ENCODE measurements at regions not wholly inside any gene's neighbourhood (a gene's known extent, or its start where the extent isn't known, plus 50 kb on each side); places are given as distances from the start of the nearest gene placed in this dataset.

DNA sequence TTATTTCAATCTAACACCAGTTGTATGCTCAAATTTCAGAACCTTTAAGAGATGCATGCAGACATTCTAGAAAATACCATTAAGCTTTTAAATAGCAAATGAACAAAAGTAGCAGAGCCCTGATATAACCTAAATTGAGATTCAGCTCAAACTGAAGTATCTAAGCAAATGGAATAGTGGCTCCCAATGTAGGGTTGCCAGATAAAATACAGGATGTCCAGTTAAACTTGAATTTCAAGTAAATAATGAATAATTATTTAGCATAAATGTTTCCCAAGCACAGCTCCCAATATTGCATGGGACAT, 171.1 kb upstream of the ATP11B start:
- Histone ChIP-seq H3K4me2 (ENCODE audit: low read length) (no peak overlapping the region), H3K79me2 (ENCODE audit: control insufficient read depth, low read length) (no peaks in the 10 kb centered on the region), H3K9me2 (replicated peaks; ENCODE audit: control insufficient read depth, low read length) (no peaks in the 10 kb centered on the region), H3K27me3 (ENCODE audit: control insufficient read depth, low read length) (peaks cover 4% of the 10 kb centered on the region), H3K4me1 (ENCODE audit: control insufficient read depth, low read length) (peaks cover 7% of the 10 kb centered on the region; the same call in 1 of the 2 replicates), H3K36me3 (ENCODE audit: control insufficient read depth, low read length) (no peaks in the 10 kb centered on the region), H3K27ac (ENCODE audit: low read depth, low read length) (no peak overlapping the region), H3F3A (ENCODE audit: control insufficient read depth, insufficient read depth) (no peaks in the 10 kb centered on the region), H3K4me3 (ENCODE audit: low read length) (no peak overlapping the region), H4K20me1 (ENCODE audit: control insufficient read depth, insufficient read depth, low read depth, low read length) (no peaks in the 10 kb centered on the region), H3K9me3 (ENCODE audit: control insufficient read depth, insufficient read depth, low read length) (no peaks in the 10 kb centered on the region)
- no peak for TF ChIP-seq EZH2phosphoT487 (IDR thresholded peaks at IDR 0.05; ENCODE audit: borderline replicate concordance, low read length)
- TF ChIP-seq, protein P1, sequence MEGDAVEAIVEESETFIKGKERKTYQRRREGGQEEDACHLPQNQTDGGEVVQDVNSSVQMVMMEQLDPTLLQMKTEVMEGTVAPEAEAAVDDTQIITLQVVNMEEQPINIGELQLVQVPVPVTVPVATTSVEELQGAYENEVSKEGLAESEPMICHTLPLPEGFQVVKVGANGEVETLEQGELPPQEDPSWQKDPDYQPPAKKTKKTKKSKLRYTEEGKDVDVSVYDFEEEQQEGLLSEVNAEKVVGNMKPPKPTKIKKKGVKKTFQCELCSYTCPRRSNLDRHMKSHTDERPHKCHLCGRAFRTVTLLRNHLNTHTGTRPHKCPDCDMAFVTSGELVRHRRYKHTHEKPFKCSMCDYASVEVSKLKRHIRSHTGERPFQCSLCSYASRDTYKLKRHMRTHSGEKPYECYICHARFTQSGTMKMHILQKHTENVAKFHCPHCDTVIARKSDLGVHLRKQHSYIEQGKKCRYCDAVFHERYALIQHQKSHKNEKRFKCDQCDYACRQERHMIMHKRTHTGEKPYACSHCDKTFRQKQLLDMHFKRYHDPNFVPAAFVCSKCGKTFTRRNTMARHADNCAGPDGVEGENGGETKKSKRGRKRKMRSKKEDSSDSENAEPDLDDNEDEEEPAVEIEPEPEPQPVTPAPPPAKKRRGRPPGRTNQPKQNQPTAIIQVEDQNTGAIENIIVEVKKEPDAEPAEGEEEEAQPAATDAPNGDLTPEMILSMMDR (IDR thresholded peaks at IDR 0.05; ENCODE audit: low read depth, low read length, poor library complexity, severe bottlenecking), result no peak

DNA sequence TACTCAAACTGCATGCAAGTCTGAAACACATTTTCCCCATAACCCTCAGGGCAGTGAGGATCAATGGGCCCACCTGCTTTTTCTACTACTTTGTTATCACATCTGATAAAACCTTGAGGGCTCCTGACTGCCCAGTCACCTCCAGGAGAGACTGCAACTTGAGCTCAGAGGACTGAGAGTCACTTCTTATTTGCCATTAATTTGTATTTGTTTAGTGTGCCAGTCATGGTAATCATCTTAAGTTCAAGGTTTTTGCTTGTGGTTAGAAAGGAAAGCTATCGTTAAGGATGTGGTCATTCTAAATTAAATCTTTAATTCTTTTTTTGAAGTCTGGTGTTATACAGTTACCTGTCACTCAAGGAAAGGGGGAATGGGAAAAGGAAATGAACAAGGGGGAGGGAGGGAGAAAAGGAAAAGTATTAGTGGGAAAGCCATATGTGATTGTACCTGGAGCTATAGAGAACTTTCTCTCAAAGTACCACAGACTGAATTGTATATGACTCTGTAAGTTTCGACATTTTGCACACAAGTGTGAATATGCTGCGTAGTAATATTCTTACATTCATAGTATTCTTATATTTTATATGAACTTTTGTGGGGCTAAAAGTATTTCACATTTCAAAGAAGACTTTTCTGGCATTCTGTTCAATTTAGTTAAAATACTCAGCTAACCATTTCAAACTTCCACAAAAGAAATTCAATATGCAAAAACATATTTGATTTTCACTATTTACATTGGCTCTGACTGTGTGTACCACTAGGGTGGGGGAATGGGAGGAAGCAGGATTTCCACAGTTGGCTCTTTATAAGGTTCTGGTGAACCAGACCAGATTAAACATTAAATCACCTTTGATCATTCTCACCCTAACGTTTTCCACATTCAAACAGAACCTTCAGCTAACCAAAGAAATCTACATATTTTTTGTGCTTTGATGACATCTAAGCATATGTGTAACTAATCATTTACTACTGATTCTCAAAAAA, 166.5 kb upstream of the ATP11B start:
- no peak overlapping the region for H3K4me3 ChIP-seq (ENCODE audit: low read length)
- no peaks in the 10 kb centered on the region for H3K79me2 ChIP-seq (ENCODE audit: control insufficient read depth, low read length)
- H3K9me2 ChIP-seq (replicated peaks; ENCODE audit: control insufficient read depth, low read length), result no peaks in the 10 kb centered on the region; the same call in 1 of the 2 replicates
- H3K9me3 ChIP-seq (ENCODE audit: control insufficient read depth, insufficient read depth, low read length), result no peaks in the 10 kb centered on the region
- no peaks in the 10 kb centered on the region for H3K36me3 ChIP-seq (ENCODE audit: control insufficient read depth, low read length)
- H3K27me3 ChIP-seq (ENCODE audit: control insufficient read depth, low read length), result peaks cover 9% of the 10 kb centered on the region
- no peaks in the 10 kb centered on the region for H3K4me1 ChIP-seq (ENCODE audit: control insufficient read depth, low read length)
- no peaks in the 10 kb centered on the region for H3F3A ChIP-seq (ENCODE audit: control insufficient read depth, insufficient read depth)
- TF ChIP-seq EZH2phosphoT487 (IDR thresholded peaks at IDR 0.05; ENCODE audit: borderline replicate concordance, low read length), result no peak
- TF ChIP-seq, protein P1 (IDR thresholded peaks at IDR 0.05; ENCODE audit: low read depth, low read length, poor library complexity, severe bottlenecking), result no peak
- no peaks in the 10 kb centered on the region for H4K20me1 ChIP-seq (ENCODE audit: control insufficient read depth, insufficient read depth, low read depth, low read length)
- H3K27ac ChIP-seq (ENCODE audit: low read depth, low read length), result no peak overlapping the region
- no peak overlapping the region for H3K4me2 ChIP-seq (ENCODE audit: low read length)

DNA sequence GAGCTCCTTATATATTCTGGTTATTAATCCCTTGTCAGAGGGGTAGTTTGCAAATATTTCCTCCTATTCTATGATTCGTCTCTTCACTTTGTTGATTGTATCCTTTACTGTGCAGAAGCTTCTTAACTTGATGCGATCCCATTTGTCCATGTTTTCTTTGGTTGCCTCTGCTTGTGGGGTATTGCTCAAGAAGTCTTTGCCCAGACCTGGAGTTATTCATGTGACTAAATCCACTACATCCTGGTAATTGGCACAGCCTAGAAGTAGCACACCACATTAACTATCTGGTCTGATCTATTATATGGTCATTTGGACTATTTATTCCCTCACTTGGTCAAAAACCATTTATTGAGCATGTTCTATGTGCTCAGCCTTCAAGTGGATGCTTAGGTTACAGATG, 164.8 kb upstream of the ATP11B start:
- Histone ChIP-seq H3K27me3 (ENCODE audit: control insufficient read depth, low read length) (peaks cover 9% of the 10 kb centered on the region), H3K79me2 (ENCODE audit: control insufficient read depth, low read length) (no peaks in the 10 kb centered on the region), H3K4me2 (ENCODE audit: low read length) (no peak overlapping the region), H3K4me1 (ENCODE audit: control insufficient read depth, low read length) (no peaks in the 10 kb centered on the region), H3K4me3 (ENCODE audit: low read length) (no peak overlapping the region), H3K27ac (ENCODE audit: low read depth, low read length) (no peak overlapping the region), H3F3A (ENCODE audit: control insufficient read depth, insufficient read depth) (no peaks in the 10 kb centered on the region), H4K20me1 (ENCODE audit: control insufficient read depth, insufficient read depth, low read depth, low read length) (no peaks in the 10 kb centered on the region), H3K9me2 (replicated peaks; ENCODE audit: control insufficient read depth, low read length) (no peaks in the 10 kb centered on the region; the same call in 1 of the 2 replicates), H3K36me3 (ENCODE audit: control insufficient read depth, low read length) (no peaks in the 10 kb centered on the region), H3K9me3 (ENCODE audit: control insufficient read depth, insufficient read depth, low read length) (no peaks in the 10 kb centered on the region)
- TF ChIP-seq EZH2phosphoT487 (IDR thresholded peaks at IDR 0.05; ENCODE audit: borderline replicate concordance, low read length), result no peak
- TF ChIP-seq, protein P1 (IDR thresholded peaks at IDR 0.05; ENCODE audit: low read depth, low read length, poor library complexity, severe bottlenecking), result no peak
